Colonic mucosa (tissue), 4 donors: ENCODE measurements at regions not wholly inside any gene's neighbourhood (a gene's known extent, or its start where the extent isn't known, plus 50 kb on each side); places are given as distances from the start of the nearest gene placed in this dataset.

Experiments used
- DNase-seq: peaks from one replicate; pipeline ENCODE4 v3.0.0-alpha.2; 2020
- H3K27ac ChIP-seq: fragments of 200-600 bp; one replicate; pipeline ENCODE4 v1.8.0; 2021
- H3K27me3 ChIP-seq: fragments of 200-600 bp; one replicate; pipeline ENCODE4 v1.8.0; 2021
- H3K36me3 ChIP-seq: fragments of 200-600 bp; one replicate; pipeline ENCODE4 v1.8.0; 2021
- H3K4me1 ChIP-seq: fragments of 200-600 bp; one replicate; pipeline ENCODE4 v1.8.0; 2021; ENCODE audit warnings: mild to moderate bottlenecking
- H3K4me3 ChIP-seq: fragments of 200-600 bp; one replicate; pipeline ENCODE4 v1.8.0; 2021
- H3K9ac ChIP-seq, 2 donors: one replicate each; pipeline ENCODE4 v1.7.0; 2013; ENCODE audit warnings: control low read depth in 2 of 2, low read depth in 2 of 2, low read length in 2 of 2
- H3K9me3 ChIP-seq: fragments of 200-600 bp; one replicate; pipeline ENCODE4 v1.8.0; 2021
- intact Hi-C: fragments of 100-400 bp; cut with DNase I; formaldehyde crosslinking; loops from one replicate; pipeline ENCODE4 v1.14.1; 2022
- TF ChIP-seq, protein P1 (sequence below): fragments of 200-600 bp; IDR thresholded peaks from one replicate; pipeline ENCODE4 v1.8.0; 2022; ENCODE audit warnings: antibody characterized with exemption, mild to moderate bottlenecking
- donor health status: healthy.
- donor health status: DM: no; HTN: no; CAD: no.
- donor health status: DM: no; HTN: no; CAD: no.

DNA sequence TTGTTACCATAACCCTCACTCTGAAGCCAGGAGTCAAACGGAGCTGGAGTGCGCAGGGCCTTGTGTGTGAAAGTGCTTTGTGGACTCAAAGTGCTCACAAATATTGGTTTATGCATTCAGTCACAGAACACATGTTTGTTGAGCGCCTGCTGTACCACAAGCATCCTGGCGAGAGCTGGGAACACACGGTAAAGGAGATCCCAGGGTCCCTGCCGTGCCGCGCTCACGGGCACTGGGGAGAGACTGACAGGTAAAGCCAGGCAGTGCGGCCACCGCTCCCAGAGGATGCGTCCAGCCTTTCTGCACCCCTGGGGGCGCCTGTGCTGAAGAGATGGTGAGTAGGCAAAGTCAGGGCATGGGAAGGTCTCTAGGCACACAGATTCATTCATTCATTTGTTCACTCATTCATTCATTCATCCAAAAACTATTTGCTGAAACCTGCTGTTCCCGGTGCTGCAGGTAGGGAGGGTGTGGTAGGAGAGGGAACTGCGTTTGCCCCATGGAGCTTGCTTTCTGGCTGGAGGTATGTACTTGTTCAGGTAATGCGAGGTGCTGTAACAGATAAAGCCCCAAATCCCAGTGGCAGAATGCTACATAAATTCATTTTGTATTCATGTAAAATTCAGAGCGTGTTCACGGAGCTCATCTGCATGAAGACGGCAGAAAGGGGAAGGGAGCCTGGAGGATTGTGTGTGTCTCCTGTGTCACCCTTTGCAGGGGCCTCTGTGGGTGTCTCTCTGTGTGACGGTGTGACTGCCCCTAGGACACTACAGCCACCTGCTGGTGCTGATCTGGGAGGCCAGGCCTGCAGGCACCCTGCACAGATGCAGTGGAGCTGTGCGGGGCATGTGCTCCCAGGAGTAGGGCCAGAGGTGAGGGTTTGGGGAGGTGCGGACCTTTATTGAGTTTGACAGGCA is 167.0 kb upstream of the B3GAT1 start:
- H3K36me3 ChIP-seq, result no peaks in the 10 kb centered on the region
- H3K4me1 ChIP-seq, result no peaks in the 10 kb centered on the region
- DNase-seq, result no peak
- no peak overlapping the region for H3K9ac ChIP-seq
- no peaks in the 10 kb centered on the region for H3K27me3 ChIP-seq
- no peak overlapping the region for H3K4me3 ChIP-seq
- TF ChIP-seq, protein P1, sequence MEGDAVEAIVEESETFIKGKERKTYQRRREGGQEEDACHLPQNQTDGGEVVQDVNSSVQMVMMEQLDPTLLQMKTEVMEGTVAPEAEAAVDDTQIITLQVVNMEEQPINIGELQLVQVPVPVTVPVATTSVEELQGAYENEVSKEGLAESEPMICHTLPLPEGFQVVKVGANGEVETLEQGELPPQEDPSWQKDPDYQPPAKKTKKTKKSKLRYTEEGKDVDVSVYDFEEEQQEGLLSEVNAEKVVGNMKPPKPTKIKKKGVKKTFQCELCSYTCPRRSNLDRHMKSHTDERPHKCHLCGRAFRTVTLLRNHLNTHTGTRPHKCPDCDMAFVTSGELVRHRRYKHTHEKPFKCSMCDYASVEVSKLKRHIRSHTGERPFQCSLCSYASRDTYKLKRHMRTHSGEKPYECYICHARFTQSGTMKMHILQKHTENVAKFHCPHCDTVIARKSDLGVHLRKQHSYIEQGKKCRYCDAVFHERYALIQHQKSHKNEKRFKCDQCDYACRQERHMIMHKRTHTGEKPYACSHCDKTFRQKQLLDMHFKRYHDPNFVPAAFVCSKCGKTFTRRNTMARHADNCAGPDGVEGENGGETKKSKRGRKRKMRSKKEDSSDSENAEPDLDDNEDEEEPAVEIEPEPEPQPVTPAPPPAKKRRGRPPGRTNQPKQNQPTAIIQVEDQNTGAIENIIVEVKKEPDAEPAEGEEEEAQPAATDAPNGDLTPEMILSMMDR, result peak; percentile 24
- no peaks in the 10 kb centered on the region for H3K9me3 ChIP-seq
- intact Hi-C loops, result loop anchor here (5.0 kb wide), 1 partner anchor 187 kb away; no protein-coding TSS in a partner anchor
- no peak overlapping the region for H3K27ac ChIP-seq

DNA sequence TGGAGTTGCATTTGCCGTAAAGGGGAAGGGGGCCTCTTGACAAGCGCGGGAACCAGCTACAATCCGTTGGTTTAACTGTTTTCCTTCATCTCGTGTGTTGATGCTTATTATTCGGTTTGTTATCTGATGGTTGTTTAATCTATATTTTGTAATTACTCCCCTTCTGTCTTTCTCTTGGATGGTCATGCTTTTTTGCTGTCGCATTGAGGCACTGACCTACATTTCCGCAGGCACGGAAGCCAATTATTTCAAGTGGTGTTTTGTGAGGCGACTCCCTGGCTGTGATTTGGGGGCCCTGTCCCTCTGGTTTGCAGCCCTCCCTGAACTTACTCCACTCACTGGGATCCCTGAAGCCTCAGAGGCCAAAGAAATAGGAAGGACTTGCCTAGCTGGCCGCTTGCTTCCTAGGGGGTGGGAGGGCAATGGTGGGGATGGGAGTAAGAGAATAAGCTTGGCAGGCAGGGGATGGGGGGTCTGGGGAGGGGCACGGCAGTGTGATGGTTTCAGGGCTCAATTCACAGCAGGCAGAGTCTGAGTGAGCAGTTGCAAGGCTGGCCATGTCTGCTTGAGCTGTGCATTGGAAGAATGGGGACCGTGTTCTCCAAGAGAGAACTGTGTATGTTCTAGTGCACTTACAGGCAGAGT is 165.8 kb upstream of the B3GAT1 start:
- TF ChIP-seq, protein P1, result no peak
- H3K36me3 ChIP-seq, result no peaks in the 10 kb centered on the region
- no peaks in the 10 kb centered on the region for H3K4me1 ChIP-seq
- no peak overlapping the region for H3K4me3 ChIP-seq
- no peak overlapping the region for H3K27ac ChIP-seq
- no peaks in the 10 kb centered on the region for H3K9me3 ChIP-seq
- no peak for DNase-seq
- intact Hi-C loops, result loop anchor here (5.0 kb wide), 1 partner anchor 186 kb away; no protein-coding TSS in a partner anchor
- no peak overlapping the region for H3K9ac ChIP-seq
- H3K27me3 ChIP-seq, result no peaks in the 10 kb centered on the region

DNA sequence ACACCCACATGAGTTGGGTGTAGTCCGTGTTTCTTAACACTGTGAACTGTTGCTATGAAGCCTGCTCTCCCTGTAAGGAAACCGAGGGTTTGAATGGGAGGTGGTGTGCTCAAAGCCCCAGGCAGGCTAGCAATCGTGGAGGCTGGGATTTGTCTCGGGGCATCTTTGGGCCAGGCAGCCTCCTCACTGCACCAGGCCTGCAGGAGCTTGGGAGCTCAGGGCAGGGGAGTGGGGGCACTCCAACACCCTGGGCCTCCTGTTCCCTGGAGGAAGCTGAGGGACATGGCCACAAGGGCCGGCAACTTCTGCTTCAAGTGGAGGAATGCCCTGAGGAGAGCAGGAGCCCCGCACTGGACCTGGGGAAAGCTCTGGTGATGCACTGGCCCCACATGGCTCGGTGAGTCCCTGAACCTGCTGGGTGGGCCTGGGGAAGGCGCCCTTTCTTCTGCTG is 164.7 kb upstream of the B3GAT1 start:
- Histone ChIP-seq H3K9me3 (no peaks in the 10 kb centered on the region), H3K36me3 (no peaks in the 10 kb centered on the region), H3K9ac (no peak overlapping the region), H3K27me3 (no peaks in the 10 kb centered on the region), H3K4me3 (no peak overlapping the region), H3K4me1 (no peaks in the 10 kb centered on the region), H3K27ac (no peak overlapping the region)
- intact Hi-C loops, result loop anchor here (5.0 kb wide), 1 partner anchor 184 kb away; no protein-coding TSS in a partner anchor
- TF ChIP-seq, protein P1, result no peak
- no peak for DNase-seq

DNA sequence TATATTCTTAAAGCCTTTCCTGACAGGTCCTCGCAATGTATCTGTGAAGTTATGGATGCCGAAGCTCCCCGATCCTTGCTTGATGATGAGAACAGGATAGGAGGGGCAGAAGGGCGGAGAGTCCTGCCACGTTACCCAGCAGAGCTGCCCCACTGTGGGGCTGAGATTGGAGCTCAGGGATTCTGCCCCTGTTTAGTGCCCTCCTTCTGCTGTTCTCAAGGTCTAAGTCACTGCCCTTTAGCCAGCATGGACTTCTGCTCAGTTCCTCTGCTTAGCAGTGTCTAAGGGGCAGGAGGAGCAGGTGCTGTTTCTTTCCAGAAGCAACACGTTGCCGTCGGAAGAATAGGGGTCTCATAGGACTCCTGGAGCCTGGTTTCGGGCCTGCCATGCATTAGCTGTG is 164.2 kb upstream of the B3GAT1 start:
- Histone ChIP-seq H3K36me3 (no peaks in the 10 kb centered on the region), H3K27ac (no peak overlapping the region), H3K27me3 (no peaks in the 10 kb centered on the region), H3K9ac (no peak overlapping the region), H3K9me3 (no peaks in the 10 kb centered on the region), H3K4me3 (no peak overlapping the region), H3K4me1 (no peaks in the 10 kb centered on the region)
- no peak for DNase-seq
- TF ChIP-seq, protein P1, result no peak
- intact Hi-C loops, result loop anchor here (5.0 kb wide), 1 partner anchor 184 kb away; no protein-coding TSS in a partner anchor

DNA sequence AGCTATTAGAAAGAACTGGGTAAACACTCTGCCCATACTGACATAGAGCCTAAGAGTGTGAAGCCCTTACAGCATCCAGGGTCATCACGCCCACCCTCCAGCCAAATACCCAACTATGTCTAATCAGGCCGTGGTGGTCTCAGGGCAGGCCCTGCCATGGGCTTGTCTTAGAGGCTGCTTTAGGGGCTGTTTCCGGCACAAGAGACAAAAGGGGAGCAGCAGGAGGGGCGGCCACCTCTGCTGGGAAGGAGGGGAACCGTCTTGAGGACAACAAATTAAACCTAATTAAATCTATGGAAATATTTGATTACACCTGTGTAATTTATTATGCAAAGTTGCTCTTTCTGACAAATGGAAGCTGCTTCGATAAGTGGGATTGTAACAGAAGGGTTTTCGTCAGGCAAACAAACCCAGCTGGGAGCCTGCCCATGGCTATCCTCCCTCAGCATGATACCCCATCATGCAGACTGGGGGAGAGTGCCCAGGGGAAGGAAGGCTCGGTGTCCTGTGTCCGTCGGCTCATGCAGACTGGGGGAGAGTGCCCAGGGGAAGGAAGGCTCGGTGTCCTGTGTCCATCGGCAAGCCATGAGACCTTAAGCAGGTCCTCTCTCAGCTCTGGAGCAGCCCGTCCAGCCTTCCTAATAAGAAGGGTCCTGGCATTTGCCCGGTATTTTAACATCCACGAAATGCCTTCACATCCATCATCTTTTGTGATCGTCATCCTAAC is 163.6 kb upstream of the B3GAT1 start:
- no peaks in the 10 kb centered on the region for H3K4me1 ChIP-seq
- intact Hi-C loops, result loop anchor here (5.0 kb wide), 1 partner anchor 183 kb away; no protein-coding TSS in a partner anchor
- H3K36me3 ChIP-seq, result no peaks in the 10 kb centered on the region
- no peak overlapping the region for H3K9ac ChIP-seq
- DNase-seq, result no peak
- no peak overlapping the region for H3K27ac ChIP-seq
- H3K9me3 ChIP-seq, result no peaks in the 10 kb centered on the region
- no peaks in the 10 kb centered on the region for H3K27me3 ChIP-seq
- TF ChIP-seq, protein P1, result no peak
- H3K4me3 ChIP-seq, result no peak overlapping the region
